GM19351 (cell line): ENCODE measurements at regions not wholly inside any gene's neighbourhood (a gene's known extent, or its start where the extent isn't known, plus 50 kb on each side); places are given as distances from the start of the nearest gene placed in this dataset.

Source experiments
- ATAC-seq: cut with Tn5 transposase; IDR thresholded peaks from one replicate; pipeline ENCODE4 v1.9.1; 2021; ENCODE audit warnings: mild to moderate bottlenecking, moderate library complexity; ENCODE audit not compliant: unreplicated experiment

DNA sequence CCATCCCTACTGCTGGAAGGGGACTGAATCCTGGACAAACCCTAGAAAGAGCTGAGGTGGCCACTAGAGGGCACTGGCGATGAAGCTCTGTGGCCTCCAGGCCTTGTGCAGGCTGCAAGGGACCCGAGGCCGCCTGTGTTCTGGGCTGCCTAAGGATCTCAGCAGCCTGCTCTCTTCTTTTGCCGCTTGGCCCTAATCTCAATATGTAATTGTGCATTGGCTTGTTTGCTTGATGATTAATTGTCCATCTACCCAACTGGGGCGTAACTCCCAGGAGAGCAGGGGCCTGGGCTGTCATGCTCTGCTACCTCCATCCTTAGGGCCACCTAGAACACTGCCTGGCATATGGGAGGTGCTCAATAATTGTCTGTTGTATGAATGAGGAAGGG lies 73.8 kb downstream of the SYNE3 start:
- peak; percentile 75 for ATAC-seq

DNA sequence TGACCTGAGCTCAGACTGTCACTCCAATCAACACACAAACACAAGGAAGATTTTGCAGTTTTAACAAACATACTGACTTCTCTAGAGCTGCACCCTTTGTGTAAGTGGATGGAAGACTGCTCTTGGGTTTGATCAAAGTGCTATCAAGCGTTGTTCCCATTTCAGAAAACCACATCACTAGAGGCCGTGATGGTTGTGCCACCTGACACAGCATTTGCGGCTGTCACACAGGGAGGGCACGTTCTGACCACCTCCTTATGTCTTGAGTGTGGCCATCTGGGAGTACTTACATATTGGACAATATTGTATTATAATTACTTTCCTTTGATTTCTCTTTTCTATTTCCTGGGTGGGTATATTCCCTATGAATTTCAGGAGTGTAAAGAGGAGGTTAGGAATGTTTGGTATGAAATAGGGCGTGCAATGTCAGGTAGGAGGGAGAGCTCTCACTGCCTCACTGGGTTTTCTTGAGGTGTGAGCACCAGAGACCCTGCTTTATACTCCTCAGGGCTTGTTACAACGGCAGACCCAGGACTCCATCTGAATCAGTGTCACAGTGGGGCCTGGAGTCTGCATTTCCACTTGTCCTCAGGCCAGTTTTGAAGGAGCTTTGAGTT lies 74.3 kb downstream of the SYNE3 start:
- no peak for ATAC-seq

DNA sequence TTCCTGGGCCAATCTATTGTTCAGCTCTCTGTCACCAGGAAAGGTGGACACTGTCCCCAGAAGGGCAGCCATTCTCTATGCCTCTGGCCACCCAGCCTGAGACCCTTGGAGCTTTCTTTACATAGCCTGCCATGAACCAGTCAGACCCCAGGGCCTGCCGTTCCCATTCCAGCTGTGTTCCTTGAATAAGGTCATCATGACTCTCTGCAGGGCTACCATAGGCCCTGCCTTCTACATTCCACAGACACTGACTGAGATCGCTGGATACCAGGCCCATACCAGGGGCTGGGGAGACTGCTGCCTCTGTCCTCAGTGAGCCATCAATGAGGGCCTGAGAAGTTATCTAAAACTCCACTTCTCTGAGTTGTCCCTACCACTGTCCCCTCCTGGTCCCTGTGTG lies 75.5 kb downstream of the SYNE3 start:
- ATAC-seq: no peak

DNA sequence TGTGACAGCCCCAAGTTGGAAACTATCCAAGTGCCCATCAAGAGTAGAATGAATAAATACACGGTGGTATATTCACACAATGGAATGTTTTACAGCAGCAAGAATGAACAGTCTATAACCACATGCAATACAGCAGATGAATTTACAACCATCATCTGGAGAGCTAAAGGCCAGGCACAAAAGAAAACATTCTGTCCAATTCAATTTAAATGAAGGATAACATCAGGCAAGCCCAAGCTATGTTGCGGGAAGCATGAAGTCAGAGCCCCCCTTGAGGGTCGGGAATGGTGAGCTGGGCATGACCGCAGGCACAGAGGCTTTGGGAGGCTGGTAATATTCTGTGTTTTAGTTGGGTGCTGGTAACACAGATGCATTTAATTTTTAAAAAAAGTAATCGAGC lies 76.0 kb downstream of the SYNE3 start:
- ATAC-seq: no peak

DNA sequence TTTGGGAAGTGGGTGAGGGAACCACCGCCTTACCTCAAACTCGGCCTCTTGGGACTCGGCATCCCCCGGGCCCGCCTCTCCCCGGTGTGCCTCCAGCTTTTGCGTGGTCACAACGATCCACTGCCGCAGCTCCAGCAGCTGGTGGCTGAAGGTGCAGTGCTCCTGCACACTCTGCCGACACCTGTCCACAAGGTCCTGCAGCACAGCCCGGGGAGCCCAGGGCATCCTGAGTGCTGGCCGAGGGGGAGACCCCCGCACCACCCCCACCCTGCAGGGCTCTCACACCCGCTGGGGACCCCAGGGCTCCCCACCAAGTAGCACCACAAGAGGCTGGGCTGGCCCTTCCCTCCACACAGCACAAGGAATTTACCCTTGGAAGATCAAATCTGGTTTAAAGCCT lies 76.6 kb downstream of the SYNE3 start:
- ATAC-seq: no peak

DNA sequence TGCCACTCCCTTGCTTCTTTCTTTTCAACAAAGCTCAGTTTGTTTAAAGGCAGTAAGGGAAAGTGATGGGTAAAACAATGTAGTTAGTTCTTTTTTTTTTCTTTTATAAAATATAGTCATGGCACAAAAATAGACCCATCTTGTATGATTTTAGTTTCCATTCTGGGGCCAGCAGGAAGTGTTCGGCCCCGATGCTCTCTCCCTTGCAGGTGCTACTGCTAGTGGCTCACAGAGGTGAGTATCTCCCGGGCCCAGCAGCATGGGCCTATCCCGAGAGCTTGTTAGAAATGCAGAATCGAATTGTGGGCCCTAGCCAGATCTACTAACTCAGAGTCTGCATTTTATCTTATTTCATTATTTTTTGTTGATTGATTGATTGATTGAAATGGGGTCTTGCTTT lies 78.7 kb downstream of the SYNE3 start:
- no peak for ATAC-seq

DNA sequence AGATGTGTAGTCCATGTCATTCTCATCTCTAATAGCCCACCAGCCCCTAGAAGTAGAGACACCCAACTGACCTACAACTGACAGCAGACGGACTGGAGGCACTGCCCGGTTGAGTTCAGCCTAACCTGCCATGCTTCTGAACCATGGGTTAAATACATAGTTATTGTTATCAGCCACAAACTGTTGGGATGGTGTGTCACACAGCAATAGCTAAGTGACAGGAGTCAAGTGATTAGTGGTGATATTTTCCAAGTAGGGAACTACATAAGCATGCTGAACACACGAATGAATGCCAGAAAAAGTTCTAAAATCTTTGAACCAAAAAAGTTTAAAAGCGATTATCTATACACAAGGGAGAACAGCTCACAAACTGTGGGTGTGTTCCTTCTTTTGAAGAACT lies 80.1 kb downstream of the SYNE3 start:
- ATAC-seq: no peak

DNA sequence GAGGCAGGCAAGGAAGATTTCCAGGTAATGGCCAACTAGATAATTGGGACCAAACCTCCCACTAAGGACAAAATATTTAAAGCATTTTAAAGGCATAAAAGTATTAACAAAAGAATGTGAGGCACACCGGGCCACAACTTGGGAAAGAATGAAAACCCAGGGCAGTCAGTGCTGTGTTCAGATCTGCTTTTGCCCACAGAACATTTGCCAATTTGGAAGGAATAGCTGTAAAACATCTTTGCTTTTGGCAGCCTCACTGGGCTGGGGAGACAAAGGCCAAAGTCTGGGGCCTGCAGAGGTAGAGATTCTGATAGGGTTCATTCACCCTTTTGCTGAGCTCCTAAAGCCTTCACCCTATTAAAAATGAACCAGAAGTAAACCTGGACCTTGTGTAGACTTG lies 82.3 kb downstream of the SYNE3 start:
- ATAC-seq: no peak

DNA sequence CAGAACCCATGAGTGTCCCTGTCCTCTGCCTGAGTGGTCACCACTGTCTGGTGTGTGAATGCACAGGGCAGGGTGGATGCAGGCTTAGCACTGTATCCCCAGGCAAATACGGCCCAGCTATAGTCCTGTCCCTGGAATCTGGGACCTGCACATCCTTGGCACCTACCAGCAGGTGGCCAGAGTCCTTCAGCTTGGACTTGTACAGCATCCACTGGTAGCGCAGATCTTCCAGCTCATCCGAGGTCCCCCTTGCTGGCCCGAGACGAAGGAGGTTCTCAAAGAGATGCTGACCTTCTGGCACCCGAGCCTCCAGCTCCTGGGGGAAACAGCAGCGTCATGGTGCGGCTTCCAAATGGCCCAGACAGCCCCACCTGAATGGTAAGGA lies 83.4 kb downstream of the SYNE3 start:
- ATAC-seq: no peak

DNA sequence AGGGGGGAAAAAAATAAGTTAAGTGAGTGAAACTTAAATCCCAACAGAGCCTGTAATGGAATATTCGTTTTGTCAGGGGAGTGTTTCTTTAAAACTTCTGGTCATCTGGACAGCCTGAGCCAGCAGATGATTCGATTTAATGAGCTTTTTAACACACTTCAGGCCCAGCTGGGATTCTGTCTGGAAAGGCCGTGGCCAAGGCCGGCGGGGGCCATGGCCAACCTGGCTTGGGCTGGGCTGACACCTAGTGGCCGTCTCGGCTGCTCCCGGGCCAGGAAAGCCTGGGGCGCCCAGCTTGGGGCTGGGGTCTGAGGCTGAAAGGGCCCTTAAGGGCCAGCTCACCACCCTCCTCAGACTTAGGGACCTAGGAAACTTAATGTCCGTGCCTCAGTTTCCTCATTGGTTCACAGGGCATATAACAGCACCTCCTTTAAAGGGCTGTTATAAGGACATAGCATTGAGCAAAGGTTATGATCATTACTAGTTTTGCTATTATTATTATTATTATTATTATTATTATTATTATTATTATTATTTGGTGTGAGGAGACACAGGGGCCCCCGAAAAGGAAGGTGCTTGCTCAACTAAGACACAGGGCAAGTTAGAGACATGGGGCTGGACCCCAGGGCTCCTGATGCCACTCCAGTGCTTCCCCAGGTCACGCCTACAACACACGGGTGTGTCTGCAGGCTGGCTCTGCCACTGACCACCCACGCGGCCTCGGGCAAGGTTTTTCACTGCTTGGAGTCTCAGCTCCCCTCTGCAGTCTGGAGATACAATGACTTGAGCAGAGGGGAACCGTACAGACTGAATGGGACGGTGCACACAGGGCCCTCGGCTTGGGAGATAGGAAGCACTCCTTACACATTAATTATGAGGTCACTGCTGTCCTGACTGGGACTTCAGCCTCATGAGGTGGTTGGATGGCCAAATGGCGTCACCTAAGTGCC lies 84.0 kb downstream of the SYNE3 start:
- no peak for ATAC-seq

DNA sequence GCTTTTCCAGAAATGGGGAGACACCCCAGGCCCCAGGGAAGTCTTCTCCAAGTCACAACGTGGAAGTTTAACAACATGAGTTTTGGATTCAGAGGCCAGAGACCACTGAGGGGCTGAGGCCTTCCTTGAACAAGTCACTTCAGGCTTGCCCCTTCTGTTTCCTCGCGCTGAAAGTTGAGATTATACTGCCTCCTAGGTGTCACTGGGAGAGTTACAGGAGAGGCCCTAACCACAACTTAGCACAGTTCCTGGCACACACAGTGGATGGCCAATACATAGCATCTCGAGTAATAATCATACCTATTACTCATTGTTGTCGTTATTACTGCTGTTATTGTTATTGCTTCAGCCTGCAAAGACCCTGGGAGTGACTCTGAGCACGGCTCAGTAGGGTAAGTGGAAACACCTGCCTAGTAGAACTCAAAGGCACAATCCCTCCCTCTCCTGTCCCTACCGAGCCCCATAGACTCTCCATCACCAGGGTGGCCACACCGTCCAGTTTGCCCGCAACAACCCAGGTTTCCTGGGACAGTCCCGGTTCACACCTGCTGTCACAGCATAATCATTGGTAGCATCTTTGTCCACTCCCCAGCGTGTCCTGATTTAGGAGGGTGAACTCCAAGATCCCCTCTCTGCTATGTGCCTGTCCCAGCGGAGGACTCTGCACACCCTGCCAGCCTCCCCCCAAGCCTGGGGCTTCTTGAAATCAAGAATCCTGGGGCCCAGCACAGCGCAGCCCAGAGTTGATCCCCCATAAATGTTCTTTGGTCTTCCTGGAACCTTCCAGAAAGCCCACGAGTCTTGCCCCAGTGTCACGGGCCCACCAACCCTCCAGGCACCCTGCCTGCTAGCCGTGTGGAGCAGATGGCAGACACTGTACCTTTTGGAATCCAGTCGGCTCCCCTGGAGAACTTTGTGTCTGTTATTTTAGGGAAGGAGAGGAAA lies 85.0 kb downstream of the SYNE3 start:
- no peak for ATAC-seq

DNA sequence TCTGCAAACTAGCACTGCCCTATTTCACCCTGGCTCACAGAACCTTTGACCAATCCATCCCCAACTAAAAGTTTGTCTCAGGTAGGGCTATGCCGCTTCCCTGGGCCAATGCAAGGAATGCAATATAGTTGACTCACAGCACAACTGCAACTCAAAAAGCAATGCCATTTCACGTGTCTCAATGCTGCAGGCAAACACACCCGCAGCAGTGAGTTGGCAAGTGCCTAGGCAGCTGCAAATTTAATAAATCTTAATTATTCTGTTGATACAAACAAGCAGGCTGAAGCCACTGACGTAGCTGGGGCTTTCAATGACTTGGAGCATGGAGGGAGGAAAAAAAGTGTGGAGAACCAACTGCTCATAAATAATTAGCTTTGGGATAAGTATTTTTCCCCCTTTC lies 87.9 kb downstream of the SYNE3 start:
- no peak for ATAC-seq

DNA sequence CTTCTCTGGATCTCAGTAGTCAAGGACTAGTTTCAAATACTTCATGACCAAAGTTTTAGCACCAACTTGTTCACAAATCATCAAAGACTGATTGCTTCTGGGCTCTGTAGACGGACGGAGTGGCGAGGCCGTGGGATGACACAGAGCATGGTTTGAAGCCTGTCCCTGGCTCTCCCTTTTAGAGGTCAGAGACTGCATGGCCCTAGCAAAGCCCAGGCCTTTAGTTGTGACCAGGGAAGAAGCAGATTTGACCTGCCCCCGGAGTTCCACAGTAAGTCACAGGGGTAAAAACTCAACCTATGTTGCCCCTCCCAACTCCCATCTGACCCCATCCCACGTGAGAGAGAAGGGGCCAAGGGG lies 90.4 kb downstream of the SYNE3 start:
- no peak for ATAC-seq

DNA sequence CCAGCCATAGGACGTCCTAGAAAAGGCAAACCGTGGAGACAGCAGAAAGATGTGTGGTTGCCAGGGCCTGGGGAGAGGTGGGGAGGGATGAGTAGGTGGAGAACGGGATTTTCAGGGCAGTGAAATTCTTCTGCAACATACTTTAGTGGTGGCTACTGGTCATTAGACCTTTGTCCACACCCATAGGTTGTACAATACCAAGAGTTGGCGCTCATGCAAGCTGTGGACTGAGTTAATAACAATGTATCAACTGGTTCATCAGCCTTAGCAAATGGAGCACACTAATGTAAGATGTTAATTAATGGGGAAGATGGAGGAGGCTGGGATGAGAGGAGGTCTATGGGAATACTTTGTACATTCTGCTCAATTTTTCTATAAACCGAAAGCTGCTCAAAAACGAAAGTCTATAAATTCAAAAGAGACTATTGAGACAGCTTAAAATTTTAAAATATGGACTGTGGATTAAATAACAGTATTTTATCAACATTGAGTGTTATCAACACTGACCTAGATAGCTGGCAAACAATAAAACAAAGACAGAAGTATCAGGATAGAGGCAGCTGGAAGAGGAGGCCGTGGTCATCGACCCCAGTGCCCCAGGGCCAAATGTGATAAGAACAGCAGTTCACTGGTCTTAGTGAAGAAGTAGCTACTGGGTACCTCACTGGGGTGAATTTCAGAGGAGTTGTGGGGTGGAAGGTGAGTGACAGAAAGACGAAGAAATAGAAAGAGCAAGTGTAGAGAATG lies 90.9 kb downstream of the SYNE3 start:
- ATAC-seq: no peak

DNA sequence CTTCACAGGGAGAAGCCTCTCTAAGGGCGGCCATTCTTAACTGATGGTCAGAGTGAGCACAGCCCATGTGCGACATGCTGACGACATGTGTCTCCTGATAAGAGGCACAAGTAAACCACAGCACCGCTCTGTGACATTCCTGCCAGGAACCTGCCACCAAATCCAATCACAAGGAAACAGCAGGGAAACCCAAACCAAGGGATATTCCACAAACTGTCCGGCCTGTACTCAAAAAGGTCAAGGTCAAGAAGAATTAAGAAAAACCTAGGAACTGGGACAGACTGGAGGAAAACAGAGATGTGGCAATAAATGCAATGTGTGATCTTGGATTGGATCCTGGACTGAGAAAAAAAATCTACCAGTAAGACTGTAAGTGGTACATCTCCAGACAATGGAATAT lies 91.9 kb downstream of the SYNE3 start:
- ATAC-seq: no peak

DNA sequence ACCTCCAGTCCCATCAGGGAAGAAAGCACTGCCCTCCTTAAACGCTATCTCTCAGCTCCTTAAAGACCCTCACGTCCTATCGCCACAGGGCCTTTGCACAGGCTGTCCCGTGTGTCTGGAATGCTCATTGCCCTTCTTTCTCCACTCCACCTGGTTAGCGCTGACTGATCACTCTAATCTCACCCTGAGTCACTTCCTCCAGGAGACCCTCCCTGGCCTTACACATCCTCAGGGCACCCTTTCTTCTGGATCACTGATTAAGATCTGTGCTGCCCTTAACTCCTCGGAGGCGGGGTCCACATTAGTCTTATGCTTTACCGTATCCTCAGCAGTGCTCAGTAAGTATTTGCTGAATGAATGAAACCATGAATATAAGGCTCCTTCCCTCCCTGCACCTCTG lies 94.7 kb downstream of the SYNE3 start:
- no peak for ATAC-seq

DNA sequence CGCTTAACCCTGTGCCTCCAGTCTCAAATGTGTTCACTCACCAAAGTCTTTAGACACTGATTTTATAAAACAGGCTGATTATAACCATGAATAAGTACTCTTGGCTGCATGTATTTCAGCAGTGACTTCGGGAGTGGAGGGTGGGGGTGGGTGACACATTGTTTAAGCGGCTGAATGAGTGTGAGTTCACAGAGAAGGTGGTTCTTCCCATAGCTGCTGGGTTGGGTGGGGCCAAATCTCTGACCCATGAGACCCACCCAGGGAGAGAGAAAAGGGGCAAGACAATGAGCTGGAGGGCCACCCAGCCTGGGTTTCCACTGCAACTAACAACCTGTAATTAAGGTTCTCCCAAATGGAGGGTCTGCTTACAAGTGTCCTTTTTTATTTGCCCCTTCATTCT lies 96.4 kb downstream of the SYNE3 start:
- ATAC-seq: no peak

DNA sequence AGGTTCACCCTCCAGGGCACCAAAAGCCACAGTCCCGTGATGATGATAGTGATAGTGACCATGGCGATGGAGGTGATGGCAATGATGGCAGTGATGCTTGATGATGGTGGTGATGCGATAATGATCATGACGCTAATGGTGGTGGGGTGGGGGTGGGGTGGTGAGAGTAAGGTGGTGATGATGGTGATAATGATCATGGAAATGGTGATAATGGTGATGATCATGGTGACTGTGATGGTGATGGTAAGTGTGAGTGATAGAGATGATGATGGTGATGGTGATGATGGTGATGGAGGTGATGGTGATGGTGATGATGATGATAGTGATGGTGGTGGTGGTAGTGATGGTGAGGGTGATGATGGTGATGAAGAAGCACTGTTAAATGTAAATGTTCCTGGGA lies 96.9 kb downstream of the SYNE3 start:
- ATAC-seq: no peak

DNA sequence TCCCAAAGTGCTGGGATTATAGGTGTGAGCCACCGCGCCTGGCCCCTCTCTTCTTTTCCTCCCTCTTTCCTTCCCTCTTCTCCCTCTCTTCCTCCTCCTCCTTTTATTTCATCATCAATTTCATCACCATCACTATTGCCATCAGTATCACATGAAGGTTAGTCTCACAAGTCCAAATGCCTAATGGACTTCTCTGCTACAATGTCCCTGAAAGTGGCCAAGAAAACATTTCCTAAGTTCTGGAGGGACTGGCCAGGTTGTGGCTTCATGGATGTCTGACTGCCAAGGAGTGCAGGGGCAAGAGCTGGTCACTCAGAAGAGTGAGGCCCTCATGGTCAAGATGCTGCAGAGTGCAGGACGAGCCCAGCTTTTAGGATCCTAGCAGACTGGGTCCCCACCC lies 97.6 kb downstream of the SYNE3 start:
- no peak for ATAC-seq

DNA sequence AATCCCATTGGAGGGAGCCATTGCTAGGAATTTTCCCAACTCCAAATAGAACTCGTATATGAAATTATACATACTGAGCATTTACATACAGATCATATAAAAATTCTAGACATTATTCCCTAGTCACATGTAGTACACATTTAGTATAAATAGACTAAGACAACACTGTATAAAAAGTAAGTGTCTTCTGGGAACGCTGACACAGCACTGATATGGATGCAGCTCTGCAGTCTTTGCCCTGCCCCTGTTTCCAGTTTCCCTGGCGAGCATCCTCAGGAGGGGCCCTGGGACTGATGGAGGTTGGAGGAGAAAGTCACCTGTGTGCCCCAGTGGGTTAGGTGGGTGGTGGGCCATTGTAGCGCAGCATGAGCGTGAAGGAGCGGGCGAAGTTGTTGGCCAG lies 97.8 kb upstream of the CLMN start:
- no peak for ATAC-seq

DNA sequence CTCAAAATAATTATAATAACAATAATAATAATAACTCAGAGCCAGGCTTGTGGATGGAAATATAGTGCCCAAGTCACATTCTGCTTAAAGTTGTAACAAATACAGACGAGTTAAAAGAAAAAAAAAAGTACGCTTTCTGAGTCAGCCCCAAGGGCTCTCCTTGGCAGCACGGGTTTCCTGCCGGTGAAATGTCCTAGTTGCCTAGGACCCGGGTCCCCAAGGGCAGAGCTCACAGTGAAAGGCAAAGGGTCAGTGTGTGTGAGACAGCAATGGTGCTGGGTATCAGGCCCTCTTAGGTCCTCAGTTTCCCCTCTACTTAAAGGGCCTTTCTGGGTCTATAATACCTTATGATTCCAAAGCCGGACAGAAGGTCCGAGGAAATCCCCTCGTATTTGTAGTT lies 96.3 kb upstream of the CLMN start:
- no peak for ATAC-seq
